LNCaP clone FGC (cell line): ENCODE measurements at regions not wholly inside any gene's neighbourhood (a gene's known extent, or its start where the extent isn't known, plus 50 kb on each side); places are given as distances from the start of the nearest gene placed in this dataset.
"Not testable (repeated sequence)": the region's sequence is repeated elsewhere in the genome, so short reads cannot be mapped to it uniquely, and the experiment has no call there.

ENCODE experiments used
- DNase-seq: peaks from one replicate; pipeline ENCODE4 v3.0.0-alpha.2; 2011; ENCODE audit warnings: low read depth
- H3K4me3 ChIP-seq: 2 replicates; pipeline ENCODE4 v1.5.1; 2011; ENCODE audit warnings: mild to moderate bottlenecking, low read depth, low read length, control low read depth
- TF ChIP-seq, protein P1 (sequence below): IDR thresholded peaks from 2 replicates; pipeline ENCODE4 v1.5.1; 2012; ENCODE audit warnings: mild to moderate bottlenecking; ENCODE audit not compliant: control insufficient read depth, insufficient read depth; ENCODE audit errors: extremely low read depth

DNA sequence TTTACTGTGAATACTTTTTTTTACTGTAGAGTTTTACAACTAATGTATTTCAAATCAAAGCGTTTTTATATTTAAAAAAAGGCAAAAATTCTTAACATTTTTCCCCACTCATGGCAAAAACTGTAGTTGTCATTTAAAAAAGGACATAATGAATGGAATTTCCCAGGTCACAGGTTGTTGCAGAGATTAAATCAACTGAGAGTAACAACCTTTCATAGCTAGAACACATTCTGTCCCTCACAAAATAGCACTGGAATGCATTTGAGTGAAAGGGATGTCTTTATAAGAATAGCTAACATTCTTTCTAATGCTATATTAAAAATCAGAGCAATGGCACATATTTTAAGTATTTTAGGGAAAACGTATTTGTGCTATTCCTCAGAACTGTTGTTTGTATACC, 1393.3 kb upstream of the ATXN8OS start:
- TF ChIP-seq, protein P1, sequence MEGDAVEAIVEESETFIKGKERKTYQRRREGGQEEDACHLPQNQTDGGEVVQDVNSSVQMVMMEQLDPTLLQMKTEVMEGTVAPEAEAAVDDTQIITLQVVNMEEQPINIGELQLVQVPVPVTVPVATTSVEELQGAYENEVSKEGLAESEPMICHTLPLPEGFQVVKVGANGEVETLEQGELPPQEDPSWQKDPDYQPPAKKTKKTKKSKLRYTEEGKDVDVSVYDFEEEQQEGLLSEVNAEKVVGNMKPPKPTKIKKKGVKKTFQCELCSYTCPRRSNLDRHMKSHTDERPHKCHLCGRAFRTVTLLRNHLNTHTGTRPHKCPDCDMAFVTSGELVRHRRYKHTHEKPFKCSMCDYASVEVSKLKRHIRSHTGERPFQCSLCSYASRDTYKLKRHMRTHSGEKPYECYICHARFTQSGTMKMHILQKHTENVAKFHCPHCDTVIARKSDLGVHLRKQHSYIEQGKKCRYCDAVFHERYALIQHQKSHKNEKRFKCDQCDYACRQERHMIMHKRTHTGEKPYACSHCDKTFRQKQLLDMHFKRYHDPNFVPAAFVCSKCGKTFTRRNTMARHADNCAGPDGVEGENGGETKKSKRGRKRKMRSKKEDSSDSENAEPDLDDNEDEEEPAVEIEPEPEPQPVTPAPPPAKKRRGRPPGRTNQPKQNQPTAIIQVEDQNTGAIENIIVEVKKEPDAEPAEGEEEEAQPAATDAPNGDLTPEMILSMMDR = no peak
- no peak overlapping the region for H3K4me3 ChIP-seq
- no peak for DNase-seq

DNA sequence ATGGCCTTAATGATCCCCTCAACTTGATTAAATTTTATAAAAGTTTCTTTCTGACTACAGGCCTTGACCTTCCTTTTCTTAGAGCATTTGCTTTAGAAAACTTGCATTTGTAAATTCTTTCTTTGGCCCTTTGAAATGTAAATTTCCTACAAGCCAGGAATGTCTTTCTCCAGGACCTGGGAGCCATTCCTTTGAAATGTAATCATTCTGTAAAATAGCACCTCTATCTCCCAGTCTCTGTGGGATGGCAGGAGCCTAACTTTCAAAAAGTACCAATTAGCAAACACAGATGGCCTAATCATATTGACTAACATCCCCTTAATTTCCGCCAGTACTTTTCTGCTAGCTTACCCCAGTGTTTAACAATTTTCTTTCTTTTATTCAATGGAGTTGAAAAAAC, 1394.2 kb upstream of the ATXN8OS start:
- DNase-seq = no peak
- TF ChIP-seq, protein P1 = no peak
- no peak overlapping the region for H3K4me3 ChIP-seq

DNA sequence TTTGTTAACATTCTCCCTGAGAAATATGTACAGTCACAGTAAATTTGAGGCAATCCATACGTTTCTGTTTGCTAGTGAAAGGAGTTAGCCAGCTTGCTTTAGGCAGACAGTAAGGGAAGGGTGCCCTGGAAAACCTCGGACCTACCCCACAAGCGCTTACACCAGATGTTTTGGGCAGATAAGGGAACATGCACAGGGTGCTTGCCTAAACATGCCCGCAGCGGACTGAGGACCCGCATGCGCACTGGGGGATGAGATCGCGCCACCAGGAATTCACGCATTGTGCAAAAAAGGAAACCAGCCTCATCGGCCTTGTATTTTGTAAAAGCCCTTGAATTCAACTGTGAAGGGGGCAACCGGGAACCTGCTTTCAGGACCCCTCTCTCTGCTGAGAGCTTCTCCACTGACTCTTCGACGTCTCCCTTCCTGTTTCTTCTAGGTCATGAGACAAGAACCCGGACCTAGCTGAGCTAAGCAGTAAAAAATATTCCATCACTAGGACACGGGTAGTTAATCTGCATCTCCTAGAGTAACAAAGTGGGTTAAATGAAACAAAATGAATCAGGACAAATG, 1399.2 kb upstream of the ATXN8OS start:
- no peak overlapping the region for H3K4me3 ChIP-seq
- DNase-seq = no peak
- TF ChIP-seq, protein P1 = no peak

DNA sequence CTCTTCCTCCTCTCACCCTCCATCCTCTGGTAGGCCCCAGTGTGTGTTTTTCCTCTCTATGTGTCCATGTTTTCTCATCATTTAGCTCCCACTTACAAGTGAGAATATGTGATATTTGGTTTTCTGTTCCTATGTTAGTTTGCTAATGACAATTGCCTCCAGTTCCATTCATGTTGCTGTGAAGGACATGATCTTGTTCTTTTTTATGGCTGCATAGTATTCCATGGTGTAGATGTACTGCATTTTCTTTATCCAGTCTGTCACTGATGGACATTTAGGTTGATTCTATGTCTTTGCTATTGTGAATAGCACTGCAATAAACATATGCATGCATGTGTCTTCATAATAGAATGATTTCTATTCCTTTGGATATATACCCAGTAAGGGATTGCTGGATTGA, 1401.6 kb upstream of the ATXN8OS start:
- DNase-seq, H3K4me3 ChIP-seq: not testable (repeated sequence)

DNA sequence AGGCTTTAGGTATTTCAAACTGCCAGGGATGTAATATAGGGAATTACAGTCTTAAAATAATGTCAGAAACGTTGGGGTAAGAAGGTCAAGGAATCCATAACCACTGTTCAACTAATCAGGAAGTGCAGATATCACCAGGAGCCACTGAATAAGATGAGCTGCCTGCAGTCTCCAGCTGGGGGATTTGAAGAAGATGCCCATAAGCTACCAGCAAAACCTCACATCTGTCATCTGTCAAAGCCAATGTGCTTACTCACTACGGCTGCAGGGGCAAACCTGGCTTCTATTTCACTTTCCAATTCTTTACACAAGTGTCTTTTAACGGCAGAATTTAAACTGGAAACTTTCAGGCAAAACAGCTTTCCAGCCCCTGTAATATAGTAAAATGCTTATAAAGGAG, 1410.1 kb upstream of the ATXN8OS start:
- no peak for DNase-seq
- H3K4me3 ChIP-seq = no peak overlapping the region
- TF ChIP-seq, protein P1 = no peak

DNA sequence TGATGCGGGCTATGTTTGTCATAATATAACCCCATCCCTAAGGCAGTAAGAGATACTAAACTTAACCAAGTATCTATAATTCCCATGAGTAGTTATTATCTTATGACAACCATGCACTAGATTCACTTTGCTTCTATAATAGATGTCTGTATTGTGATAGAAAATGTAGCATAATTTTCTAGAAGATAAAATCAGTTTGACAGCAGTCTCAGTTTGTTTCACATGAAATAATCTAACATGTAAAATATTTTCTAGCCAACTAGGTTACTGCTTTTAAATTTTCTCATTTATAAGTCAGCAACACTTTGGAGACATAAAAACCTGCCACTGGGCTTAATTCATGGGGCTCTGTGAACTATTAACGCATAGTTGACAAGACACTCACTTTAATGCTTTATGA, 1410.7 kb upstream of the ATXN8OS start:
- TF ChIP-seq, protein P1 = no peak
- H3K4me3 ChIP-seq = no peak overlapping the region
- DNase-seq = no peak

DNA sequence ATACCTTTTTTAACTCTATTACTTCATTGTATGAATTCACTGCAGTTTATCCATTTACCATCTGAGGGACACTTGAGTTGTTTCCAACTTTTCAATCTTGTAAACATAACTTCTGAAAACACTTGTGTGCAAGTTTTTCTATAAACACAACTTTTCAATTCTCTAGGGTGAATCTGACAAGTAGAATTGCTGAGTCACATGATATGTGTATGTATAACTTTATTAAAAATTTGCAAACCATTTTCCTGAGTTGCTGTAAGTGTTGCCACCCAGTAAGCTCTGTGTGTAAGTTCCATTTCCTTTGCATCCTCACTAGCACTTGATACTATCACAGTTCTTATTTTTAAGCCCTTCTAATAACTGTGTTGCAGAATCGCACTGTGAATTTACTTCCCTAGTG, 1415.6 kb upstream of the ATXN8OS start:
- no peak for DNase-seq
- no peak overlapping the region for H3K4me3 ChIP-seq
- TF ChIP-seq, protein P1 = no peak
